ENCODE measurements at regions not wholly inside any gene's neighbourhood (a gene's known extent, or its start where the extent isn't known, plus 50 kb on each side); places are given as distances from the start of the nearest gene placed in this dataset.

DNA sequence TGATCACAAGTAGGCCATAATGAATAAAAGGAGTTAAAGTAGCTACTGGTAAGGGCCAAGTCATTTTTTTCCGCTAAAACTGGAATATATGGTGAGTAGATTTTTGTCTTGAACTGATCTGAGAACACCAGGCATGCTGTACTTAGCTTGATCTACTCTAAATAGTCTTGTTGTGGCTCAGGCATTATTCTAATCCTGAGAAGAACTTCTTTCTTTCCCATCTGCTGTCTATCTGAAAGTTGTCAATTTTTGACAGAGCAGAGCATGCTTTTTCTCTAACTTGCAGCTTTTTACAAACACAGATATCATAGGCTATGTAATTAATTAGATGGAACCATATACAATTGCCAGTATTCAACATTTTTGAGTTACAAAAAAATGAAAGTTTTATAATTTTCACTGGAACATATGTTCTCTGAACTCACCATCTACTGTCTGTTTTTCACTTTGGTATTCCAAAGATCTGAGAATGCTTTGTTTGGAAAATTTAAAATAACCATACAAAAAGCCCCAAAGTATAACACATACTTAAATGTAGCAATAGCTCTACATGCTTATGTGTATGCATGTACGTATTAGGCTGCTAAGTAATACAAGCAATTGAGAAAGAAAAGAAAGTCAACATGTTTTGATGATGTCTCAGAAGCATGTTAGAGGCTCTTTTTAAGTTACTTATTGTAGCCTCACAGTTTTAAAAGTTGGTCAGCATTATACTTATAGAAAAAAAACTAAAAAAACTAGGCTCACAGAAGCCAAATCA lies 542.7 kb upstream of the LUZP2 start:
- TF ChIP-seq, protein P1, sequence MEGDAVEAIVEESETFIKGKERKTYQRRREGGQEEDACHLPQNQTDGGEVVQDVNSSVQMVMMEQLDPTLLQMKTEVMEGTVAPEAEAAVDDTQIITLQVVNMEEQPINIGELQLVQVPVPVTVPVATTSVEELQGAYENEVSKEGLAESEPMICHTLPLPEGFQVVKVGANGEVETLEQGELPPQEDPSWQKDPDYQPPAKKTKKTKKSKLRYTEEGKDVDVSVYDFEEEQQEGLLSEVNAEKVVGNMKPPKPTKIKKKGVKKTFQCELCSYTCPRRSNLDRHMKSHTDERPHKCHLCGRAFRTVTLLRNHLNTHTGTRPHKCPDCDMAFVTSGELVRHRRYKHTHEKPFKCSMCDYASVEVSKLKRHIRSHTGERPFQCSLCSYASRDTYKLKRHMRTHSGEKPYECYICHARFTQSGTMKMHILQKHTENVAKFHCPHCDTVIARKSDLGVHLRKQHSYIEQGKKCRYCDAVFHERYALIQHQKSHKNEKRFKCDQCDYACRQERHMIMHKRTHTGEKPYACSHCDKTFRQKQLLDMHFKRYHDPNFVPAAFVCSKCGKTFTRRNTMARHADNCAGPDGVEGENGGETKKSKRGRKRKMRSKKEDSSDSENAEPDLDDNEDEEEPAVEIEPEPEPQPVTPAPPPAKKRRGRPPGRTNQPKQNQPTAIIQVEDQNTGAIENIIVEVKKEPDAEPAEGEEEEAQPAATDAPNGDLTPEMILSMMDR (IDR thresholded peaks at IDR 0.05; ENCODE audit: low read depth, low read length, poor library complexity, severe bottlenecking): no peak
- no peak for TF ChIP-seq EZH2phosphoT487 (IDR thresholded peaks at IDR 0.05; ENCODE audit: borderline replicate concordance, low read length)

All from DOHH2 (cell line).